ENCODE measurements at regions not wholly inside any gene's neighbourhood (a gene's known extent, or its start where the extent isn't known, plus 50 kb on each side); places are given as distances from the start of the nearest gene placed in this dataset.
"Not testable (repeated sequence)": the region's sequence is repeated elsewhere in the genome, so short reads cannot be mapped to it uniquely, and the experiment has no call there.

- DNase-seq: no peak
Measured at GRCh38 chr1:4227986-4228385, 327.9 kb upstream of the C1orf174 start.

- no peak for DNase-seq
Measured at GRCh38 chr1:4253935-4254334, 353.9 kb upstream of the C1orf174 start.

GRCh38 chr1:4256351-4256750, 356.3 kb upstream of the C1orf174 start:
- no peak for DNase-seq

- DNase-seq: not testable (repeated sequence)
Measured at GRCh38 chr1:4258146-4258777, 358.2 kb upstream of the C1orf174 start.

GRCh38 chr1:4261327-4261726, 361.3 kb upstream of the C1orf174 start:
- DNase-seq: no peak

GRCh38 chr1:4262665-4263064, 362.6 kb upstream of the C1orf174 start:
- DNase-seq: no peak

GRCh38 chr1:4263699-4264098, 363.6 kb upstream of the C1orf174 start:
- DNase-seq: no peak

- DNase-seq: no peak
Measured at GRCh38 chr1:4265836-4266235, 365.8 kb upstream of the C1orf174 start.

- no peak for DNase-seq
Measured at GRCh38 chr1:4267381-4268261, 367.5 kb upstream of the C1orf174 start.

GRCh38 chr1:4268262-4268888, 368.3 kb upstream of the C1orf174 start:
- DNase-seq: no peak

- DNase-seq: no peak
Measured at GRCh38 chr1:4268889-4269284, 368.8 kb upstream of the C1orf174 start.

GRCh38 chr1:4269330-4269729, 369.3 kb upstream of the C1orf174 start:
- DNase-seq: no peak

GRCh38 chr1:4269952-4270570, 370.0 kb upstream of the C1orf174 start:
- DNase-seq: no peak

- DNase-seq: no peak
Measured at GRCh38 chr1:4270651-4271337, 370.7 kb upstream of the C1orf174 start.

- DNase-seq: no peak
Measured at GRCh38 chr1:4271338-4271998, 371.4 kb upstream of the C1orf174 start.

- DNase-seq: no peak
Measured at GRCh38 chr1:4272568-4272967, 372.5 kb upstream of the C1orf174 start.

- DNase-seq: no peak
Measured at GRCh38 chr1:4273243-4273642, 373.2 kb upstream of the C1orf174 start.

- no peak for DNase-seq
Measured at GRCh38 chr1:4273747-4274146, 373.7 kb upstream of the C1orf174 start.

- no peak for DNase-seq
Measured at GRCh38 chr1:4275083-4275482, 375.0 kb upstream of the C1orf174 start.

GRCh38 chr1:4276238-4276637, 376.2 kb upstream of the C1orf174 start:
- DNase-seq: no peak

GRCh38 chr1:4277598-4277997, 376.8 kb upstream of the AJAP1 start:
- DNase-seq: no peak

GRCh38 chr1:4284976-4285375, 369.4 kb upstream of the AJAP1 start:
- DNase-seq: no peak
